Mesothelial cell of epicardium (in vitro differentiated cells): ENCODE measurements at regions not wholly inside any gene's neighbourhood (a gene's known extent, or its start where the extent isn't known, plus 50 kb on each side); places are given as distances from the start of the nearest gene placed in this dataset.

Experiments used
- DNase-seq, 2 experiments: peaks; one replicate each; pipeline ENCODE4 v3.0.0; 2021; ENCODE audit warnings: low spot score in 2 of 2; ENCODE audit not compliant: unreplicated experiment in 2 of 2
- H3K27ac Mint-ChIP-seq: 2 replicates; pipeline ENCODE4 v1.8.0; 2021; ENCODE audit warnings: mixed read lengths
- H3K27me3 Mint-ChIP-seq: 2 replicates; pipeline ENCODE4 v1.8.0; 2021; ENCODE audit warnings: low read depth, mixed read lengths
- H3K36me3 Mint-ChIP-seq: 2 replicates; pipeline ENCODE4 v1.8.0; 2021; ENCODE audit warnings: mixed read lengths
- H3K4me1 Mint-ChIP-seq: 2 replicates; pipeline ENCODE4 v1.8.0; 2021; ENCODE audit warnings: mixed read lengths
- H3K4me3 Mint-ChIP-seq: 2 replicates; pipeline ENCODE4 v1.8.0; 2021; ENCODE audit warnings: mild to moderate bottlenecking, moderate library complexity, mixed read lengths
- H3K9me3 Mint-ChIP-seq: 2 replicates; pipeline ENCODE4 v1.8.0; 2021; ENCODE audit warnings: mixed read lengths
- CTCF ChIP-seq: fragments of 200-600 bp; sonication (generic); IDR thresholded peaks from one replicate; pipeline ENCODE4 v1.5.0; 2021; ENCODE audit warnings: antibody characterized with exemption; ENCODE audit not compliant: unreplicated experiment

DNA sequence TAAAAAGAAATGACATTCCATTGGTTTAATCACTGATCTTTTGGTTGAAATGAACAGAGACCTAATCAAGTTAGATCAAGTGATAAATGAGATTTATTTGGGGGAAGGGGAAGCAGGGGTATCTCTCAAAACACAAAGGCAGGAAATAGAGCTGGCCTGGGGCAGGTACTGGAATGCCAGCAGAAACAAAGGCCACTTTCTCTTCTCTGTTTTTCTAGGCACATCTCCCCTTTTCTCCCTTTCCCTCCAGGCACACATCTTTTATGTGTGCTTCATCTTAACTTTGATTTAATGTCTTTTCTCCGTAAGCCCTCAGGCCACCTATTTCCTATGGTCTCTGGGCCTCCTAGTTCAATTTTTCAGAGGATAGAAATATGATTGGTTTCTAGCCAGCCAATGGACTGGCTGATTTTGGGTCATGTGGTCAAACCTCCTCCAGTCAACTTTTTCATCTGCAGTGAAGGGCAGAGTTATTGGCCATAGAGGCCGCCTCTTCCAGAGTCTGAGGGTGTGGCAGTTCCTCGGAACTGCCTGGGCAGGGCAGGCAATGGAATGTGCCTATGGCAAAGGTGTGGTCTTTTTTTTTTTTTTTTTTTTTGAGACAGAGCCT lies 58.9 kb upstream of the FAM136A start:
- TF ChIP-seq CTCF: no peak
- no peak for DNase-seq
- Mint-ChIP-seq H3K27ac (no peak overlapping the region), H3K36me3 (no peaks in the 10 kb centered on the region), H3K27me3 (peaks cover 3% of the 10 kb centered on the region), H3K4me3 (no peak overlapping the region), H3K9me3 (no peaks in the 10 kb centered on the region), H3K4me1 (no peaks in the 10 kb centered on the region)

DNA sequence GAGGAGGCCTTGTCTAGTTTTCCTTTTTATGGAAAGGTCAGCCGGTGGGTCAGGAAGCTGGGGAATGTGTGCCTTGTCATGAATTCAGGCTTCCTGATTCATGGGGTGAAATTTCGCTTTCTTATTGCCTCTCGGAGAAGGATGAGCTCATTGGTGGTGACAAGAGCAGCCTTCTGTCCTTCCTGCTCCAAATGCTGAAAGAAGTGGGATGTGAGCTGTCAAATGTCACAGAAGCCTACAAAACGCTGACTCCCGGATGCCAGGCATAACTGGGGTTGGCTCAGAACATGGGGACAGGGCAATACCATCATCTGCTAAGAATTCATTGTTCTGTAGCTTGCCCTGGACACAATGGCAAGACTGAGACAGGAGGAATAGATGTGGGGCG lies 55.8 kb upstream of the FAM136A start:
- Mint-ChIP-seq H3K4me1 (no peaks in the 10 kb centered on the region), H3K9me3 (no peaks in the 10 kb centered on the region), H3K27me3 (peaks cover 4% of the 10 kb centered on the region), H3K27ac (no peak overlapping the region), H3K36me3 (no peaks in the 10 kb centered on the region), H3K4me3 (no peak overlapping the region)
- no peak for DNase-seq
- no peak for TF ChIP-seq CTCF

- DNase-seq: no peak
- no peak overlapping the region for H3K27ac Mint-ChIP-seq
- no peaks in the 10 kb centered on the region for H3K4me1 Mint-ChIP-seq
- no peak overlapping the region for H3K4me3 Mint-ChIP-seq
- H3K9me3 Mint-ChIP-seq: no peaks in the 10 kb centered on the region
- TF ChIP-seq CTCF: no peak
- peaks cover 7% of the 10 kb centered on the region for H3K27me3 Mint-ChIP-seq
- H3K36me3 Mint-ChIP-seq: no peaks in the 10 kb centered on the region
Measured at GRCh38 chr2:70356941-70357683, 55.2 kb upstream of the FAM136A start.

DNA sequence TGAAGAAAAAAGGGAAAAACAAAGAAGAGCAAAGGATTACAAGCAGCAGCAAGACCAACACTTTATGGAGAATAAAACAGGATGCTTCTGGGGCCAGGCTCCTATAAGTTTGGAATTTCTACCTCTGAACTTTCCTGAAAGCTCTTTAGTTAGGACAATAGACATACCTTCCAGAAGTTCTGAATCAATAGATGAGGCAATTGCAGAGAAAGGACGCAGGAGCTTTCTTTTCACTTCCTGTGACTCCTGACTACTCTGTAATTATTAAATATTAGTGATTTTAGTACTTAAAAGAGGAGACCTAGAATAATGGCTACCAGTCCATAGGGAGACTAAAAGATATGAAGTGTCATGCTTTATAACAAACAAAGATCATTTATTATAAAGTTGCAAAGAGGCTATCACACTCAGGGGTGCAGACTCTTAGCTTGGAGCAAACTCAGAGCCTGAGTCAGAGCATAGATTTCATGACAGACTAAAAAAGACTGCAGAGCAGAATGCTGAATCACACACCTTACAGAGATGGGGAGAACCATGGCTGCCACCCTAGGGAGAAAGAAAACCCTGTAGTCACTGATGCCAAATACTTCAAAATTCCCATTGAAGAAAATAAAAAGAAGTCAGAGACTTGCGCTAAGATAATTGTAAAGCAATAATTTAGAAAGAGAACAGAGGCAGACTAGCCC lies 52.5 kb upstream of the FAM136A start:
- Mint-ChIP-seq H3K9me3 (peaks cover 4% of the 10 kb centered on the region), H3K4me1 (no peaks in the 10 kb centered on the region), H3K36me3 (no peaks in the 10 kb centered on the region), H3K4me3 (no peak overlapping the region), H3K27ac (no peak overlapping the region), H3K27me3 (peaks cover 25% of the 10 kb centered on the region)
- no peak for TF ChIP-seq CTCF
- DNase-seq: no peak
